Glomerular visceral epithelial cell (primary cell): ENCODE measurements at regions not wholly inside any gene's neighbourhood (a gene's known extent, or its start where the extent isn't known, plus 50 kb on each side); places are given as distances from the start of the nearest gene placed in this dataset.
A peak's percentile ranks its signal among the peaks of the same experiment; 100 is the strongest.
"Not testable (repeated sequence)": the region's sequence is repeated elsewhere in the genome, so short reads cannot be mapped to it uniquely, and the experiment has no call there.

Source experiments
- DNase-seq: peaks from one replicate; pipeline ENCODE4 v3.0.0-alpha.2; 2016; ENCODE audit errors: extremely low spot score

DNA sequence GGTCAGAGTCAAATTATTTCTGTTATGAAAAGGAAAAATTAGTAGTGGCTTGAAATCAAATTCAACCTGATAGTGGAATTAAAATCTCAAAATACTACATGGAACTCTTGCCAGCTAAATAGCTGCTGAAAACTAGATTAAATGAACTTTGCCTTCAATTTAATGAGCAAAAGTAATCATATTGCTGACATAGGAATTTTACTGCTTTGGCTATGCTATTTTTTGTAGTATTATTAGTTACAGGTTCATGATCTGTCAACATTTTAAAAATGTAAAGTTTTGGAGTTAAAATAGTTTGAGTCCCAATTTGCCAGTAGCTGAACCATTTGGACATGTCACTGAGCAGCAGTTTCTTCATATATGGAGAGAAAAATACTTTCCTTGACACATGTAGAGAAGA, 81.4 kb downstream of the RERGL start:
- no peak for DNase-seq

DNA sequence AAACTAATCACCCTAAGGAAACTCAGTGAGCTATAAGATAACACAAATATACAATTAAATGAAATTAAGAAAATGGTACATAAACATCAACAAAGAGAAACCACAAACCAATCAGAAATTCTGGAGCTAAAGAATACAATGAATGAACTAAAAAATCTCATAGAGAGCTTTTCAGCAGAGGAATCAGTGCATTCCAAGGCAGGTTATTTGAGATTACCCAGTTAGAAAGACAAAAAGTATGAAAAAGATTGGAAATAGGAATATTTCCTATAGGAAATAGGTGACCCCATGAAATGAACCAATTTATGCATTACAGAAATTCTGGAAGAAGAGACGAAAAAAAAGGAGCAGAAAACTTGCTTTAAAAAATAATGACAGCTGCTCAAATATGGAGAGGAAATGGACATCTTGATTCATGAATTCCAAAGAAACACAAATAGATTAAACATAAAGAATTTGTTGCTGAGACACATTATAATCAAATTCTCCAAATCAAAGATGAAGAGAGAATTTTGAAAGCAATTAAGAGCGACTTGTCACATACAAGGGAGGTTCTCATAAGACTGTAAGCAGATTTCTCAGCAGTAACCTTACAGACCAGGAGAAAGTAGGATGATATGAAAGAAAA, 90.7 kb downstream of the RERGL start:
- no peak for DNase-seq

DNA sequence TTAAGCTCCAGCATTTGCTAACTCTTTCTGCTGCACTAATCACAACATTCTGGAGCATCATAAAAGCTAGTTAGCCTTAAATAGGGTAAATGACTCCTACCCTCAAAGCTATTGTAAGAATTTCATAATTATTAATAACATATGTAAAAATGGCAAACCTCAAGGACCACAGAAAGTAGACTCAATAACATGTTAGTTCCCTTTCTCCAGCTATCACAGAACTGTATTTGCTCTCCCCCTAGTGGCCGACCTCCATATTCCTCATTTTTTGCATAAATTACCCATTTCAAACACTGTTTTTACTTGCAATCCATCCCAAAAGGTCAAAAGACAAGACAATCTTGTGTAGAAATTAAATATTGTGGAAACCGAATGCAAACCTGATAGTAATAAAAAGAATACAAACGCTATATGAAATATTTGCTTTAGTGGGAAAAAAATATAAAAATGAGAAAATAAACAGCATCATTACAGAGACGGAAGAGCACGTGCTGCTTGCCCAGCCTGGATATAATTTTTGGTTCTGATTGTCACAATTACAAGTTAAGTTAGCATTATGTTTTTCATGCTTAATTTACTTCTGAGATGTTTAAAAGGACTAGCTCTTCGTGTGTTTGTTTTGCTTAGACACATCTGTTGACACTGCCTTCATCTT, 97.9 kb downstream of the RERGL start:
- DNase-seq, result peak; percentile 53

DNA sequence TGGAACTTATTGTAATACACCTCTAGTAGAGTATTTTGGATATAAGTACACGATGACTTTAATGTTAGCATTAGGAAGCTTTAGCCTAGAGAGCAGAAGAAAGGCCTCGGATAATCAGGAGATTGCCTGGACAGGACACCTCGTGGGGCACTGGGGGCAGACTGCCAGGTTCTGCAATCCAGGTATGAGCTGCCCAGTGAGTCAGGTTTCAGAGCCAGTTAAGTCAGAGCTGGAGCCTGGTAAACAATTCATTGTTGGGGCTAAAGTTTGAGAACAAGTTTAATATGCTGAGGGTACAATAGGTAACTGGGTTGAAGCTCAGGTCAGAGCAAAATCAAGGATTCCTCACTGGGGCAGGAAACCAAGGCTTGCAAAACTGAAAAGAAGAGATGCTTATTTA, 107.4 kb downstream of the RERGL start:
- no peak for DNase-seq

DNA sequence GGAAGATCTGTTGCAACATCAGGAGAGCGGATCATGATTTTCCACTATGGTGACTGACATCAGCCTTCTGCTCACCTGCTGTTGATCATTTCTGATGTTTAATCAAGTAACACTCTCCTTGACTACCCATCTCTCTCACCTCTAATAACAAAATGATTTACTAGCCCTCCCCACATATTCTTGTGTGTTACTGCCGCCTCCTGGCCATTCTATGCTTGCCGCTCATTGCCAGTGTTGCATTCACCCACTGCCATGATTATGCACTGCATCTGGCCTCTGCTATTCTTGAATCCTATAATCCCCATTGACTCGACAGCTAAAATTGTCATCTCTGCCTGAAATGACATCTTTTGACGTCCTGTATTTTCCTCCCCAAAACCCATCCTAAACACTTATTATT, 113.8 kb downstream of the RERGL start:
- no peak for DNase-seq

DNA sequence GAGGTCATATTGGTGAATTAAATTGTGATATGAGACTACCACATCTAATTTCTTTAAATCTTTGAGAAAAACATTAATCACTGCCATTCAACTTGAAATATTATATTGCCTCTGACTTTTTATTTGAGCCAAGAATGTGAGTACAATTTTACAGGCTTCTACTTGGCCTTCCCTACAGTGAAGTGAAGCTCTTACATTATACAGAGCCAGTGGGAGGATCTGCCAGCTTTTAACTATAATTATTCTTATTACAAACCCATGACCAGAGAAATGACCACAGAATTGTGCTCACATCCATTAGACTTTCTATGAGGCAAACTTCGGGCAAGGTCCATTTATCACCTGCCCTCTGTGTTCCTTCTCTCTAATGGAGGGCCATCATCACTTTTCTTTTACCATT, 114.2 kb downstream of the RERGL start:
- no peak for DNase-seq

DNA sequence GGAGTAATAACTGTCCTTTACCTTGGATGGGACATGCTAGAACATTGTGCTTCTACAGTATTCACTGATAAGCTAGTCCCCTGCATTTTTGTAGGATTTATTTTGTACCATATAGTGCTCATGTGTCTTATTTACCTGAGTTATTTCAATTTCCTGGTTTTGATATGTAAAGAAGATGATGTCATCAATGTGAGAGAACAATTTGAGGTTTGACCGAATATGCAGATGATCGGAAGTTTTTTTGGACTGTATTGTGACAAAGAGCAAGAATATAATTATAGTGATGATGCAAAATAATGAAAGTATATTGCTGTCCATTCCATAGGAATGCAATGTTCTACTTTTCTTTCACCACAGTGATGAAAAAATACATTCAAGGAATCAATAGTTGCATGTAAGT, 114.8 kb downstream of the RERGL start:
- DNase-seq, result no peak

DNA sequence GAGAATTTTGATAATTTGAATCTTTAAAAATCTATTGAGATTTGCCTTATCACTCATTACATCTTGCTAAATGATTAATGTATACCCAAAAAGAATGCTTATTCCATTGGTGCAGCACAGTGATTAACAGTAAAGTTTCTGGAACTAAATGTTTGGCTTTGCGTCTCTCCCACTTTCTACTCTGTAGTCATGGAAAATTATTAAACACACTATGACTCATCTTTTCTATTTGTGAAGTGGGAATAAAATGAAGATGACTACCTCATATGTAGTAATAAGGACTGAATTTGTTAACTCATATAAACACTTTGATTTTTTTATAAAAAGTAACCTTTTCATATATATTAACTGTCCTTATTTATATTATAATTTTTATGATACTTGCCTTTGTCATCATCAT, 118.1 kb downstream of the RERGL start:
- DNase-seq, result peak; percentile 5

DNA sequence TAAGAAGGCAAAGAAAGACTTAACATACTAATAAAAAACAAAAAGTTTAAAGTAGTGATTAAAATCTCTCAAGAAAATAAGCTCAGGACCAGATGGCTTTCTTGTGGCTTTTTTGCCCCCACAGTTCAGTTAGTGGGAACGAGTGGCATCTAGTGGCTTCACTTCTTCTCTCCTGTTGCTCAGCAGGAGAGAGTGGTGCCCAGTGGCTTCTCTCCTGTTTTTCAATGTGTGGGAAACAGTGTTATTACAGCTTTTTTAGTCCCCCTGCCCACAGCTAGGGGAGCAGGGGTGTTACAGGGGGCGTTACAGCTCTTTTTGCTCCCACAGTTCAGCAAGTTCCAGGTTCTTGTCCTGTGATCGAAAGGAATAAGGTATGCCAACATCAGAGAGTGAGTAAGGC, 135.2 kb downstream of the RERGL start:
- DNase-seq, result no peak

DNA sequence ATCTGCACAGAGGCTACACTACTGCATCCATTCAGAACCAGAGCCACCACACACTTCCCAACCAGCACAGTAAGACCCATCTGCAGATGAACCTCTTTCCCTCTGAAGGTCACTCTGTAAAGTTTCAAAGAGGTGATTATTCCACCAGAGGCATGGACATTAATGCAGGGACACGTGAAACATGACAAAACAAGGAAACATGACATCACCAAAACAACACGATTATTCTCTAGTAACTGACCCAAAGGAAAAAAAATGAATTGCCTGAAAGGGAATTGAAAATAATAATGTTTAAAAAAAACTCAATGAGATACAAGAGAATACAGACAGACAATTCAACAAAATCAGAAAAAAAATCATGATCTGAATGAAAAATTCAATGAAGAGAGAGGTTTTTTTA, 139.1 kb downstream of the RERGL start:
- no peak for DNase-seq

DNA sequence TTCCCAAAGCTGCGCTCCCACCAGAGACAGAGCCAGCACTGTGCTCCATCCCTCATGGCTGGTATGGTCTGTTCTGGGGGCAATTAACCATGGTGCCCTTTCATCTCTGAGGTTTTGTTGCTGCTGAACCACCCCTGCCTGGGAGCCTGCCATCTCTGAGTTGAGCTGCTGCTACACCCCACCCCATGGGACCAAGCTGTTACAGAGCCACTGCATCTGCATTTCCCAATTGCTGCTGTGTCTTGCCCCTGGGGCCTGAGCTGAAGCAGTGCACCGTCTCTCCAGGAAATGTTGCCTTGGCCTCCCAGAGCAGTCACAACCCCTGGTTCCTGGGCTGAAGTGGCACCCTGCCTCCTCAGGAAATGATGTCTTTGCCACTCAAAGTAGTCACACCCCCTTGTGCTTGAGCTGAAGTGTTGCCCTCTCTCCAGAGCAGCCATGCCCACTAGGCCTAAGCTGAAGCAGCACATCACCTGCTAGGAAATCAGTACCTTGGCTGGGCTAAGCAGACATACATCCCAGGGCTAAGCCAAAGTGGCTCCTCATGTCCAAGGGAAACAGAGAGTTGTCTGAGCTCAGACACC, 140.3 kb downstream of the RERGL start:
- no peak for DNase-seq

DNA sequence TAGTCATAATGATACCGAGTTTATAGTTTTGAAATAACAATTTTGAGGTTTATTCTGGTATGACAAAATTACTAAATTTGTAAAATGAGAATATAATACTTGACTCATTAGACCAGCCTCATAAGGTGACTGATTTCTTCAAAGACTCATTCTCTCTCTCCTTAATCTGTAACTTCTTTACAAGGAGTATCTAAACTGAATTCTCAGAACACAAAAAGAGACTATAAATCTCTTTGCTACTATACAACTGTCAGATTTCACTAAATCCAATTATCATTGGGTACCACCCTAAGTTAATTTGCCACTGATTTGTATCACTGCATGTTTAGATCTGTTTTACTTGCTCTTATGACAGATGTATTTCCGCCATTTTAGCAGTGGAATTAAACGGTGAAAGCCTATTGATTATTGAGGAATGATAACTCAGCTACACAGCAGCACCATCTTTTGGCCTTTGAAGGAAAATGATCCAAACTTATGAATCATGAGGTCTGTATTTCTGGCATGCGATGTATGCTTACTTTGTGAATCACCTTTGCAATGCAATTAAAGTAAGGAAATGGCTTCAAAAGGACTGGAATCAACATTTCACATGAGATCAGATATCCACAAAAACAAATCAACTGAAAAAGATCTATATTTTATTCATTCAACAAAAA, 161.2 kb downstream of the RERGL start:
- peak; percentile 70 for DNase-seq

DNA sequence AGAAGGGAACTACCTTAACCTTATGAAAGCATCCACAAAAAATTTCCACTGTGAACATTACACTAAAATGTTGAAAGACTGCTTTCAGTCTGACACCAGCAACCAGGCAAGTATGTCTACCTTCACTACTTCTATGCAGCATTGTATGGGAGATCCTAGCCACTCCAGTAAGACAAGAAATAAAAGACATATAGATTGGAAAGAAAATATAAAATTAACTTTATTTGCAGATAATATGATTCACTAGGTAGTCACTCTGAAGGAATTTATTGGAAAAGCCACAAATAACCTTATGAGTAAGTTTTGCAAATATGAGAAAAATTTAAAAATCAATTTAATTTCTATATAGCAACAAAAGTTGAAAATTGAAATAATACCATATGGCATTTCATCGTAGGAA, 172.0 kb downstream of the RERGL start:
- DNase-seq, result no peak

DNA sequence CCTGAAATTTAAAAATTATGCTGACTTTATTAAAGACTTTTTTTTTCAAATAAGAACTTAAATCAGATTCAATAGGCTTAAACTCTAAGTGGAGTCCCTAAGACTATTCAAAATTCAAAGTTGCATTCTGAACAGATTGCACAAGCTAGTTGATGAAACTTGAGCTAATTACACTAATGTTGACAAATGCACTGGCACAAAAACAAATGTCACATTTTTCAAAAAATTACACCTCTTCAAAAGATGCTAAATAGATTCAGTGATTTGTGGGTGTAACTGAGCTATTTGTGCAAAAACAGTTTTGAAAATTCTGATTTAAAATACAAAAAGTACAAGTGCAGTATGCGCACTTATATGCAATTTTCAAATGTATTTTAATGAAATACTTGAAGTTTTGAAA, 205.4 kb downstream of the RERGL start:
- DNase-seq, result no peak

DNA sequence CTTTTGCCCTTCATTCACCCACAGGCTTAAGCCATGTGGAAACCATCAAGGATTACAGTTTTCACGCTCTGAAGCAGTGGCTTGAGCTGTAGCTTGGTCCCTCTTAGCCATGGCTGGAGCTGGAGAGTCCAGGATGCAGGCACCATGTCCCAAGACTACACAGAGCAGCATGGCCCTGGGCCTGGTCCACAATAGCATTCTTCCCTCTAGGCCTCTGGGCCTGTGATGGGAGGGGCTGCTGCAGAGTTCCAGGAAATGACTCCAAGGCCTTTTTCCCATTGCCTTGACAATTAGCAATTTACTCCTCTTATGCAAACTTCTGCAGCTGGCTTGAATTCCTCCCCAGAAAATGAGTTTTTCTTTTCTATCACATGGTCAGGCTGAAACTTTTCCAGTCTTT, 211.3 kb downstream of the RERGL start:
- no peak for DNase-seq

DNA sequence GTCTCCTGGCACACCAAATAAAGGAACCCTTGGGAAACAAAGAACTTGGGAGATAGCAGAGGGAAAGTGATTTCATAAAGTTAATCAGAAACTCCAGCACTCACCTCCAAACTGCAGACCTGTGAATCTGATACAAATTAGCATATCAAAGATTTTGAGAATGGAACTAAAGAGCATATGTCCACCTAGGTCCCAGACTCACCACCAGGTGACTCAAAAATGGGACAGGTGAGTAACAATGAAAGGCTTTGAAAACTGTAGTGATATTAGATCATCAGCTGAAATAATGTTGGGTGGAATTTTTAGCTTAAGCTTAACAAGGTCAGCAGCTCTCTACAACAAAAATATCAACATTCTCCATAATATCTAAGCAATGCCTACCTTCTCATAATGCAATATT, 214.8 kb downstream of the RERGL start:
- DNase-seq, result no peak

DNA sequence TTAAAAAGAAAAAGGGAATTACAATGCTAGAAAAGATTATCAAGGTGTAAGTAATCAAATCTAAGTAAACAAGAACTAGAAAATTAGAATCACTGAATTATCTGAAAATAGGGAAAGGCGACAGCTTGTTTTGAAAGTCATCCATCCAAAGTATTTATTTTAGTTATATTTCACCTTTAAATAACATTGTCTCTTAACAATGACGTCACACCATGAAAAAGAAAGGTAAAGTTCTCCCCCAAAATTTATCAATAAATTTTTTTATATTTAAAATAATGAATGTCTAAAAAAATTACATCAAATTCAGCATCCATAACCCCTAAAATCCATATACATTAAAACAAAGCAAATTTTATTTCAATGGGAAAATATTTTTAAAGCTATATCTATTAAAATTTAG, 223.2 kb downstream of the RERGL start:
- no peak for DNase-seq

DNA sequence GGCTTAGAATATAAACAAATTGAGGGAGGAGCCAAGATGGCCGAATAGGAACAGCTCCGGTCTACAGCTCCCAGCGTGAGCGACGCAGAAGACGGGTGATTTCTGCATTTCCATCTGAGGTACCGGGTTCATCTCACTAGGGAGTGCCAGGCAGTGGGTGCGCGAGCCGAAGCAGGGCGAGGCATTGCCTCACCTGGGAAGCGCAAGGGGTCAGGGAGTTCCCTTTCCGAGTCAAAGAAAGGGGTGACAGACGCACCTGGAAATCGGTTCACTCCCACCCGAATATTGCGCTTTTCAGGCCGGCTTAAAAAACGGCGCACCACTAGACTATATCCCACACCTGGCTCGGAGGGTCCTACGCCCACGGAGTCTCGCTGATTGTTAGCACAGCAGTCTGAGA, 234.4 kb downstream of the RERGL start:
- not testable (repeated sequence) for DNase-seq

DNA sequence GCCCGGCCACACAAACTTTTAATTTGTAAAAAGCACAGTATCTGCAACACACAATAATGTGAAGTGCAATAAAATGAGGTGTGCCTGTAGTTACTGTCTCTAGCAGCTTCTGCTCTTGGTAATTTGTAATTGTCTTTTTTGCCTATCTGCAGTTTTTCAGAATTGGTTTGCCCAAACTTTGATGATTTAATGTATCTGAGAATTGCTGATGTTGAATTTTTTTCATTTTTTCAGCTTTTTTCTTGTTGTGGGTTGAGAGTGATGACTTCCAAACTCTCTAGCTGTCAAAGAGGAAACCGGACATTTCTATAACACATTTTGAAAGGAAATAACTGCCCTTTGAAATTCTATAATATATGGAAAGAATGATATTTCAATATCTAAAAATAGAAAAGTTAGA, 236.9 kb downstream of the RERGL start:
- no peak for DNase-seq

DNA sequence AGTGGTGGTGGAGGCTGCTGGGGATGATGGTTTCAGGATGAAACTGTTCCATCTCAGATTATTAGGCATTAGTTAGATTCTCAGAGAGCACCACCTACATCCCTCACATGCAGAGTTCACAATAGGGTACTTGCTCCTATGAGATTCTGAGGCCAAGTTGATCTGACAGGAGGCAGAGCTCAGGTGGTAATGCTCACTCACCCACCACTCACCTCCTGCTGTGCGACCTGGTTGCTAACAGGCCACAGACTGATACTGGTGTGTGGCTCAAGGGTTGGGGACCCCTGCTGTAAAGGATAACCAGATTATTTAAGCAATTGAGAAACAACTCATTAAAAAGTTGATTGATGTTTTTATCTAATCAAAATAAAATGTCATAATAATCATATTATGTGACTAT, 248.5 kb downstream of the RERGL start:
- no peak for DNase-seq

DNA sequence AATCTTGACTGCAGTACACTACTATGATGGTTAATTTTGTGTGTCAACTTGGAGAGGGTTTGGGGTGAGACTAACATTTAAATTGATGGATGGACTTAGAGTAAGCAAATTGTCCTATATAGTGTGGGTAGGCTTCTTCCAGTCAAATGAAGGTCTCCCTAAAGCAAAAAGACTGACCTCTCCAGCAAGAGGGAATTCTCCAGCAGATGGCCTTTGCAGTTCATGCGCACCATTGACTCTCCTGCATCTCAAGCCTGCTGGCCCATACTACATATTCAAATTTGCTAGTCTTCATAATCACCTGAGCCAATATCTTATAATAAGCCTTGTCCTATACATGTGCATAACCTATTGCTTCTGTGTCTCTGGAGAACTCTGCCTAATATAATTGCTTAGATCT, 260.2 kb downstream of the RERGL start:
- DNase-seq, result no peak

DNA sequence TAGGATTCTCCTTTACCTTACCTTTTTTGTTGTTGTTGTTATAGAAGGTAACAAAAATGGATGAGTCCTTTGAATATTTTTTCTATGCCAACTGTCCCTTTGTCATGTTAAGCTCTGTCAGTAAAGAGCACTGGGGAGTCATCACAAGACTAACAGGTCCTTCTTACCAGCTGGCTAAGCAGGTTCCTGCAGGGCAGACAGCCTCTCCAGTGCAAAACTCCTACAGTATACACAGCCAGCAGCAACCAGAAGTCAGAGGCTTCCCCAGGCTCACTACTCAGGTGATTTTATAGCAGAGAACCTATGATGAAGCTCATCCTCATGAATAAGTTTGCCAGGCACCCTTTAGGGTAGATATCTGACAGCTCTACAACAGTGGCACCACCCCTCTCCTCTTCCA, 271.1 kb downstream of the RERGL start:
- DNase-seq, result no peak

DNA sequence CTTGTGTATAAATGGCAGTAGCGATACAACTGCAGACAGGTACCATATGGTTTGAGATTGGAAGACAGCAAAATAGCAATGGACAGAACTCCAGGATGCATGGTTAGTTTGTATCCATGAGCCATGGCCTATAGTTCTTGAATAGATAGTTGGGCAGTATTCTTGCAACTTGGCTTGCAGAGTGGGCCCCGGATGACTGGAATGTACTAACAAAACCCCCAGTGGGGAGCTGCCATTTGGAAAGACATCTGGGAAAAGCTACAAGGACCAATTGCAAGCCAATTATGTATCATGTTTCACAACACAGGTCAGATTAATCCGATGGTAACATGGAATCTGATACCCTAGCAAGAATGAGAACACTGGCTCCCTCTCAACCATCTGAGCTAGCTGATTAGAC, 279.6 kb downstream of the RERGL start:
- no peak for DNase-seq
